Keratinocyte (primary cell): ENCODE measurements at regions not wholly inside any gene's neighbourhood (a gene's known extent, or its start where the extent isn't known, plus 50 kb on each side); places are given as distances from the start of the nearest gene placed in this dataset.
"Not testable (repeated sequence)": the region's sequence is repeated elsewhere in the genome, so short reads cannot be mapped to it uniquely, and the experiment has no call there.

ENCODE experiments used
- EZH2 ChIP-seq: IDR thresholded peaks from one replicate; pipeline ENCODE4 v1.6.1; 2012; ENCODE audit warnings: inconsistent platforms, mild to moderate bottlenecking, low read length, moderate library complexity
- TF ChIP-seq, protein P1 (sequence below), 3 experiments: IDR thresholded peaks in 1 of 3; conservative IDR thresholded peaks in 1 of 3; optimal IDR thresholded peaks in 1 of 3; 2 replicates in 2 of 3; 3 replicates in 1 of 3; pipeline versions ENCODE3 to v1.5.1; 2011; ENCODE audit warnings: low read length in 3 of 3, mild to moderate bottlenecking in 3 of 3, moderate library complexity in 2 of 3, control low read depth in 1 of 3, inconsistent platforms in 1 of 3; ENCODE audit not compliant: insufficient read depth in 2 of 3; ENCODE audit errors: extremely low read depth in 1 of 3

- TF ChIP-seq, protein P1, sequence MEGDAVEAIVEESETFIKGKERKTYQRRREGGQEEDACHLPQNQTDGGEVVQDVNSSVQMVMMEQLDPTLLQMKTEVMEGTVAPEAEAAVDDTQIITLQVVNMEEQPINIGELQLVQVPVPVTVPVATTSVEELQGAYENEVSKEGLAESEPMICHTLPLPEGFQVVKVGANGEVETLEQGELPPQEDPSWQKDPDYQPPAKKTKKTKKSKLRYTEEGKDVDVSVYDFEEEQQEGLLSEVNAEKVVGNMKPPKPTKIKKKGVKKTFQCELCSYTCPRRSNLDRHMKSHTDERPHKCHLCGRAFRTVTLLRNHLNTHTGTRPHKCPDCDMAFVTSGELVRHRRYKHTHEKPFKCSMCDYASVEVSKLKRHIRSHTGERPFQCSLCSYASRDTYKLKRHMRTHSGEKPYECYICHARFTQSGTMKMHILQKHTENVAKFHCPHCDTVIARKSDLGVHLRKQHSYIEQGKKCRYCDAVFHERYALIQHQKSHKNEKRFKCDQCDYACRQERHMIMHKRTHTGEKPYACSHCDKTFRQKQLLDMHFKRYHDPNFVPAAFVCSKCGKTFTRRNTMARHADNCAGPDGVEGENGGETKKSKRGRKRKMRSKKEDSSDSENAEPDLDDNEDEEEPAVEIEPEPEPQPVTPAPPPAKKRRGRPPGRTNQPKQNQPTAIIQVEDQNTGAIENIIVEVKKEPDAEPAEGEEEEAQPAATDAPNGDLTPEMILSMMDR (optimal IDR thresholded peaks at IDR 0.05 in 1 of 3, IDR thresholded peaks at IDR 0.05 in 1 of 3, conservative IDR thresholded peaks at IDR 0.05 in 1 of 3; ENCODE audit: extremely low read depth in 1 of 3, insufficient read depth in 2 of 3, low read length in 3 of 3): not testable (repeated sequence)
- not testable (repeated sequence) for TF ChIP-seq EZH2
Measured at GRCh38 chr19:28689464-28689863, 523.5 kb downstream of the UQCRFS1 start.
